ENCODE measurements at regions not wholly inside any gene's neighbourhood (a gene's known extent, or its start where the extent isn't known, plus 50 kb on each side); places are given as distances from the start of the nearest gene placed in this dataset.

- 17% methylated on average over 4 of the region's 5 CpGs for WGBS (ENCODE audit: low lambda C conversion rate)
- Histone ChIP-seq H3K9me3 (ENCODE audit: low read length) (no peaks in the 10 kb centered on the region), H3K27ac (ENCODE audit: extremely low read length, insufficient read depth, low read length) (no peak overlapping the region), H3K27me3 (ENCODE audit: control insufficient read depth in 1 of 2, insufficient read depth in 2 of 2, low read length in 2 of 2) (peaks cover 4 to 50% of the 10 kb centered on the region in 2 experiments; a peak in 4 of 5 replicates), H3K36me3 (replicated peaks in 1 of 2; ENCODE audit: control insufficient read depth in 1 of 2, insufficient read depth in 2 of 2, low read length in 2 of 2) (no peaks in the 10 kb centered on the region), H3K79me2 (ENCODE audit: insufficient read depth, low read length) (no peaks in the 10 kb centered on the region), H3K4me1 (ENCODE audit: insufficient read depth, low read length) (no peaks in the 10 kb centered on the region), H2AFZ (ENCODE audit: low read length) (no peak overlapping the region), H3K4me2 (ENCODE audit: low read depth, low read length) (no peak overlapping the region), H3K4me3 (replicated peaks in 1 of 3; ENCODE audit: insufficient read depth in 1 of 3, low read depth in 2 of 3, low read length in 3 of 3) (no peak overlapping the region), H3K9ac (ENCODE audit: insufficient read depth, low read depth, low read length) (no peak overlapping the region), H4K20me1 (ENCODE audit: insufficient read depth, low read length) (no peaks in the 10 kb centered on the region)
- ATAC-seq (no peak; the same call in 2 of the 3 replicates), FAIRE-seq (no peak), DNase-seq (ENCODE audit: low spot score) (no peak)
- POLR2A ChIA-PET = no interaction called here
- CTCF ChIA-PET (ENCODE audit: low intra/inter-chr PET ratio, low total read pairs) = no interaction called here
- intact Hi-C loops (cut with micrococcal nuclease; ENCODE audit: unreplicated experiment) (no loop called here), in situ Hi-C loops (cut with HindIII; ENCODE audit: extremely low pct_ligation_motif_present, low pct_unique_long_range_greater_than_20kb) (no loop called here)
- no TSS peak for BruUV-seq (replicated peaks)
- no peak for TF ChIP-seq ZBTB40 (IDR thresholded peaks at IDR 0.05)
- no peak for TF ChIP-seq ZBTB40 (CRISPR knock-in tag; IDR thresholded peaks at IDR 0.05)
- no peak for TF ChIP-seq HDAC6 (IDR thresholded peaks at IDR 0.05; ENCODE audit: low read depth, low read length)
- no peak for TF ChIP-seq ZNF556 (CRISPR knock-in tag; IDR thresholded peaks at IDR 0.05; ENCODE audit: borderline replicate concordance)
- no peak for TF ChIP-seq MAX (IDR thresholded peaks at IDR 0.05)
- TF ChIP-seq SNAPC5 (CRISPR knock-in tag; IDR thresholded peaks at IDR 0.05; ENCODE audit: borderline replicate concordance) = no peak
- no peak for TF ChIP-seq E2F1 (CRISPR knock-in tag; IDR thresholded peaks at IDR 0.05)
- no peak for TF ChIP-seq ZNF850 (CRISPR knock-in tag; conservative IDR thresholded peaks at IDR 0.05)
- TF ChIP-seq ZNF577 (CRISPR knock-in tag; IDR thresholded peaks at IDR 0.05; ENCODE audit: borderline replicate concordance, low read depth) = no peak
- no peak for TF ChIP-seq ZNF589 (CRISPR knock-in tag; conservative IDR thresholded peaks at IDR 0.05)
- TF ChIP-seq TFAP4 (IDR thresholded peaks at IDR 0.05; ENCODE audit: borderline replicate concordance, low read depth) = no peak
- TF ChIP-seq SALL1 (CRISPR knock-in tag; IDR thresholded peaks at IDR 0.05) = no peak
- TF ChIP-seq CENPBD1 (CRISPR knock-in tag; IDR thresholded peaks at IDR 0.05; ENCODE audit: borderline replicate concordance, low read depth) = no peak
These were observed 787.3 kb upstream of the RAB6C start for GRCh38 chr2:129192117-129192516.
